ENCODE measurements at regions not wholly inside any gene's neighbourhood (a gene's known extent, or its start where the extent isn't known, plus 50 kb on each side); places are given as distances from the start of the nearest gene placed in this dataset.

DNA sequence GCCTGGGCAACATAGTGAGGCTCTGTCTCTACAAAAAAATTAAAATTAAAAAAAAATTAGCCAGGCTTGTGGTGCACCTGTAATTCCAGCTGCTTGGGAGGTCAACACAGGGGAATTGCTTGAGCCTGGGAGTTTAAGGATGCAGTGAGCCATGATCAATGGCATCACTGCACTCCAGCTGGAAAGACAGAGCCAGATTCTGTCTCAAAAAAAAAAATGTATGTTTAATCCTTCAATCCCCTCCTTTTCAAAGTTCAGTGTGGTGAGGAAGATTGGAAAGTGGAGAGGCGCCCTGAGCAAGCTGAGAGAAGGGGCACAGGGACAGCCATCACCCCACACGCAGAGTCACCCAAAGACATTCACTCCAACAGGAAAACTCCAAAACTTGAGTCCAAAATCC, 97.7 kb upstream of the BACE2 start:
- Histone ChIP-seq H2BK15ac (ENCODE audit: low read length) (no peak overlapping the region), H3K79me1 (ENCODE audit: low read depth, low read length) (no peaks in the 10 kb centered on the region), H3K4ac (replicated peaks; ENCODE audit: insufficient read length, low read depth, low read length) (no peak overlapping the region), H2BK120ac (replicated peaks; ENCODE audit: low read depth, low read length) (no peak overlapping the region), H3K23me2 (ENCODE audit: low read depth, low read length) (peaks cover 3% of the 10 kb centered on the region; the same call in 1 of the 2 replicates), H3K9me3 (ENCODE audit: insufficient read depth in 2 of 2, low read depth in 1 of 2, low read length in 1 of 2) (no peaks in the 10 kb centered on the region), H3K36me3 (ENCODE audit: control insufficient read depth in 2 of 4, insufficient read depth in 4 of 4, low read length in 3 of 4) (no peaks in the 10 kb centered on the region), H3K27me3 (replicated peaks in 1 of 4; ENCODE audit: control insufficient read depth in 3 of 4, extremely low read depth in 1 of 4, insufficient read depth in 3 of 4, low read length in 3 of 4) (peaks cover 0 to 7% (median 3%) of the 10 kb centered on the region in 4 experiments; a peak in 4 of 7 replicates), H3K56ac (replicated peaks; ENCODE audit: insufficient read length, low read depth, low read length) (no peak overlapping the region), H3K79me2 (ENCODE audit: control insufficient read depth in 1 of 2, insufficient read depth in 2 of 2, low read length in 2 of 2) (no peaks in the 10 kb centered on the region), H4K91ac (replicated peaks; ENCODE audit: insufficient read length, low read length) (no peak overlapping the region), H3K9ac (replicated peaks in 1 of 4; ENCODE audit: extremely low read depth in 1 of 4, low read depth in 3 of 4, low read length in 3 of 4) (no peak overlapping the region), H4K20me1 (replicated peaks in 1 of 2; ENCODE audit: control insufficient read depth in 1 of 2, insufficient read depth in 2 of 2, low read length in 2 of 2) (no peaks in the 10 kb centered on the region), H4K5ac (ENCODE audit: insufficient read length, low read depth, low read length) (no peak overlapping the region), H3K14ac (ENCODE audit: insufficient read length) (no peak overlapping the region), H3K4me2 (ENCODE audit: insufficient read depth in 1 of 2, low read depth in 2 of 2, low read length in 2 of 2) (no peak overlapping the region), H2BK12ac (ENCODE audit: low read depth, low read length) (no peak overlapping the region), H2AFZ (ENCODE audit: low read length) (no peak overlapping the region), H3K23ac (ENCODE audit: insufficient read length) (no peak overlapping the region), H4K8ac (ENCODE audit: extremely low read depth, insufficient read depth, low read length) (no peak overlapping the region), H2BK20ac (ENCODE audit: low read length) (no peak overlapping the region), H3K27ac (ENCODE audit: low read depth, low read length) (no peak overlapping the region), H3K18ac (ENCODE audit: extremely low read depth, low read length) (no peak overlapping the region), H3K4me1 (replicated peaks in 1 of 4; ENCODE audit: control insufficient read depth in 3 of 4, insufficient read depth in 4 of 4, low read length in 3 of 4) (peaks cover 0 to 4% (median 0%) of the 10 kb centered on the region in 4 experiments; a peak in 4 of 7 replicates), H2BK5ac (ENCODE audit: low read depth, low read length) (no peak overlapping the region), H3K4me3 (ENCODE audit: extremely low read depth in 1 of 4, insufficient read depth in 2 of 4, low read depth in 3 of 4, low read length in 4 of 4) (no peak overlapping the region), H2AK5ac (ENCODE audit: low read depth, low read length) (no peak overlapping the region)
- POLR2A ChIA-PET (ENCODE audit: partially characterized antibody), result no interaction called here
- no peak for DNase-seq (ENCODE audit: low read depth in 1 of 2, low spot score in 2 of 2)
- 53% methylated on average over 2 of the region's 2 CpGs; no CpG with 5 or more reads in 1 of the 2 experiments for WGBS, 2 experiments (ENCODE audit: extremely low coverage in 1 of 2, insufficient coverage in 1 of 2, insufficient read length in 1 of 2, insufficient replicate concordance in 2 of 2, low coverage in 1 of 2, low lambda C conversion rate in 2 of 2, missing lambda C conversion rate in 1 of 2)
- CTCF ChIA-PET (ENCODE audit: partially characterized antibody), result interaction anchor here (0.6 to 2.6 kb wide), 9 partner anchors 15 to 1220 kb away, joined by 3 to 13 read pairs (median 5); no protein-coding TSS in a partner anchor
- no peak for FAIRE-seq
- TF ChIP-seq RNF2 (IDR thresholded peaks at IDR 0.05; ENCODE audit: borderline replicate concordance, low read depth, low read length, missing control alignments, poor library complexity, severe bottlenecking) (no peak), SP2 (IDR thresholded peaks at IDR 0.05; ENCODE audit: low read length) (no peak), POU5F1 (IDR thresholded peaks at IDR 0.05; ENCODE audit: low read depth, low read length) (no peak), RFX5 (IDR thresholded peaks at IDR 0.05; ENCODE audit: borderline replicate concordance, low read depth, low read length) (no peak), CTBP2 (IDR thresholded peaks at IDR 0.05; ENCODE audit: borderline replicate concordance, insufficient read depth, insufficient read length, low read length) (no peak), POLR2A (IDR thresholded peaks at IDR 0.05; ENCODE audit: control extremely low read depth in 1 of 2, low read depth in 2 of 2, low read length in 2 of 2) (no peak)

All from H1 (cell line).